GM23338 (cell line): ENCODE measurements at regions not wholly inside any gene's neighbourhood (a gene's known extent, or its start where the extent isn't known, plus 50 kb on each side); places are given as distances from the start of the nearest gene placed in this dataset.

Experiments used
- POLR2AphosphoS5 ChIP-seq: IDR thresholded peaks from 2 replicates; pipeline ENCODE4 v1.6.1; 2016; ENCODE audit warnings: antibody characterized with exemption, low read depth
- TF ChIP-seq, protein P1 (sequence below), 2 experiments: fragments of 200-600 bp in 1 of 2; sonication (generic) in 1 of 2; conservative IDR thresholded peaks; 2 replicates each; pipeline versions ENCODE4 v1.5.1 to v1.6.1; 2016 to 2017; ENCODE audit warnings: antibody characterized with exemption in 2 of 2, low read depth in 2 of 2, mild to moderate bottlenecking in 2 of 2, moderate library complexity in 1 of 2
- TF ChIP-seq, protein P2 (sequence below): IDR thresholded peaks from one replicate; pipeline ENCODE4 v1.6.1; 2018; ENCODE audit warnings: antibody characterized with exemption; ENCODE audit not compliant: unreplicated experiment

DNA sequence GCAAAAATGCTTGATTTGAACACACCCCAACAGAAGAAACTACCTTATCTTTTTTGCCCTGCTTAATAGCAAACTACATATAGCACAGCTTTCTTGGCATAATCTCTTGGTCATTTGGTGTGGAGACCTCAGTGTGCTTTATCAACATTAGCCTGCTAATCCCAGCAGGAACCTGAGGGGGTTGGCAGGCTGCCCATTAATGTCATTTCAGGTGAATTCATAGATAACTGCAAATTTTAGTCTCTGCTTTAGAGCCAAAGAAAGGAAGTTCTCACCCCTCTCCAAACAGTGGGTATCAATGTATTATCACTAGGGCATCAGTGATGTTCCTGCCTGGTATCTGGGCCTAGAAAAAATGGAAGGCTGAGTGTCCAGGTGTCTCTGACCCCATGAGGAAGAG, 489.0 kb downstream of the NTRK2 start:
- TF ChIP-seq, protein P1, sequence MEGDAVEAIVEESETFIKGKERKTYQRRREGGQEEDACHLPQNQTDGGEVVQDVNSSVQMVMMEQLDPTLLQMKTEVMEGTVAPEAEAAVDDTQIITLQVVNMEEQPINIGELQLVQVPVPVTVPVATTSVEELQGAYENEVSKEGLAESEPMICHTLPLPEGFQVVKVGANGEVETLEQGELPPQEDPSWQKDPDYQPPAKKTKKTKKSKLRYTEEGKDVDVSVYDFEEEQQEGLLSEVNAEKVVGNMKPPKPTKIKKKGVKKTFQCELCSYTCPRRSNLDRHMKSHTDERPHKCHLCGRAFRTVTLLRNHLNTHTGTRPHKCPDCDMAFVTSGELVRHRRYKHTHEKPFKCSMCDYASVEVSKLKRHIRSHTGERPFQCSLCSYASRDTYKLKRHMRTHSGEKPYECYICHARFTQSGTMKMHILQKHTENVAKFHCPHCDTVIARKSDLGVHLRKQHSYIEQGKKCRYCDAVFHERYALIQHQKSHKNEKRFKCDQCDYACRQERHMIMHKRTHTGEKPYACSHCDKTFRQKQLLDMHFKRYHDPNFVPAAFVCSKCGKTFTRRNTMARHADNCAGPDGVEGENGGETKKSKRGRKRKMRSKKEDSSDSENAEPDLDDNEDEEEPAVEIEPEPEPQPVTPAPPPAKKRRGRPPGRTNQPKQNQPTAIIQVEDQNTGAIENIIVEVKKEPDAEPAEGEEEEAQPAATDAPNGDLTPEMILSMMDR (conservative IDR thresholded peaks at IDR 0.05; ENCODE audit: low read depth in 2 of 2) = no peak
- TF ChIP-seq POLR2AphosphoS5 = no peak
- TF ChIP-seq, protein P2, sequence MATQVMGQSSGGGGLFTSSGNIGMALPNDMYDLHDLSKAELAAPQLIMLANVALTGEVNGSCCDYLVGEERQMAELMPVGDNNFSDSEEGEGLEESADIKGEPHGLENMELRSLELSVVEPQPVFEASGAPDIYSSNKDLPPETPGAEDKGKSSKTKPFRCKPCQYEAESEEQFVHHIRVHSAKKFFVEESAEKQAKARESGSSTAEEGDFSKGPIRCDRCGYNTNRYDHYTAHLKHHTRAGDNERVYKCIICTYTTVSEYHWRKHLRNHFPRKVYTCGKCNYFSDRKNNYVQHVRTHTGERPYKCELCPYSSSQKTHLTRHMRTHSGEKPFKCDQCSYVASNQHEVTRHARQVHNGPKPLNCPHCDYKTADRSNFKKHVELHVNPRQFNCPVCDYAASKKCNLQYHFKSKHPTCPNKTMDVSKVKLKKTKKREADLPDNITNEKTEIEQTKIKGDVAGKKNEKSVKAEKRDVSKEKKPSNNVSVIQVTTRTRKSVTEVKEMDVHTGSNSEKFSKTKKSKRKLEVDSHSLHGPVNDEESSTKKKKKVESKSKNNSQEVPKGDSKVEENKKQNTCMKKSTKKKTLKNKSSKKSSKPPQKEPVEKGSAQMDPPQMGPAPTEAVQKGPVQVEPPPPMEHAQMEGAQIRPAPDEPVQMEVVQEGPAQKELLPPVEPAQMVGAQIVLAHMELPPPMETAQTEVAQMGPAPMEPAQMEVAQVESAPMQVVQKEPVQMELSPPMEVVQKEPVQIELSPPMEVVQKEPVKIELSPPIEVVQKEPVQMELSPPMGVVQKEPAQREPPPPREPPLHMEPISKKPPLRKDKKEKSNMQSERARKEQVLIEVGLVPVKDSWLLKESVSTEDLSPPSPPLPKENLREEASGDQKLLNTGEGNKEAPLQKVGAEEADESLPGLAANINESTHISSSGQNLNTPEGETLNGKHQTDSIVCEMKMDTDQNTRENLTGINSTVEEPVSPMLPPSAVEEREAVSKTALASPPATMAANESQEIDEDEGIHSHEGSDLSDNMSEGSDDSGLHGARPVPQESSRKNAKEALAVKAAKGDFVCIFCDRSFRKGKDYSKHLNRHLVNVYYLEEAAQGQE = no peak
